HEK293 (cell line): ENCODE measurements at regions not wholly inside any gene's neighbourhood (a gene's known extent, or its start where the extent isn't known, plus 50 kb on each side); places are given as distances from the start of the nearest gene placed in this dataset.

ENCODE experiments used
- CTCF ChIP-seq: fragments of 450-650 bp; formaldehyde crosslinking; IDR thresholded peaks from 2 replicates; pipeline ENCODE4 v1.5.1; 2016; ENCODE audit warnings: missing biosample characterization, missing genetic modification characterization
- ELK4 ChIP-seq: IDR thresholded peaks from 2 replicates; pipeline ENCODE4 v1.6.1; 2011; ENCODE audit warnings: mild to moderate bottlenecking, low read depth, low read length, borderline replicate concordance
- TCF7L2 ChIP-seq: IDR thresholded peaks from 2 replicates; pipeline ENCODE4 v1.6.1; 2011; ENCODE audit warnings: low read depth, mild to moderate bottlenecking, inconsistent platforms, low read length, moderate library complexity, borderline replicate concordance
- ZNF324 ChIP-seq: fragments of 450-650 bp; formaldehyde crosslinking; IDR thresholded peaks from 2 replicates; pipeline ENCODE4 v1.5.1; 2016; ENCODE audit warnings: missing biosample characterization, missing genetic modification characterization
- ZNF596 ChIP-seq: fragments of 450-650 bp; IDR thresholded peaks from 2 replicates; pipeline ENCODE4 v1.5.0; 2018; ENCODE audit warnings: missing biosample characterization, mild to moderate bottlenecking, missing genetic modification characterization, moderate library complexity
- ZNF664 ChIP-seq: fragments of 450-650 bp; formaldehyde crosslinking; IDR thresholded peaks from 2 replicates; pipeline ENCODE4 v1.5.1; 2016; ENCODE audit warnings: missing biosample characterization, missing genetic modification characterization
- ZNF707 ChIP-seq: fragments of 450-650 bp; formaldehyde crosslinking; IDR thresholded peaks from 2 replicates; pipeline ENCODE4 v1.5.1; 2016; ENCODE audit warnings: missing biosample characterization, missing genetic modification characterization
- TF ChIP-seq, protein P1 (sequence below): fragments of 450-650 bp; formaldehyde crosslinking; IDR thresholded peaks from 2 replicates; pipeline ENCODE4 v1.5.1; 2017; ENCODE audit warnings: missing biosample characterization, mild to moderate bottlenecking, missing genetic modification characterization, moderate library complexity

DNA sequence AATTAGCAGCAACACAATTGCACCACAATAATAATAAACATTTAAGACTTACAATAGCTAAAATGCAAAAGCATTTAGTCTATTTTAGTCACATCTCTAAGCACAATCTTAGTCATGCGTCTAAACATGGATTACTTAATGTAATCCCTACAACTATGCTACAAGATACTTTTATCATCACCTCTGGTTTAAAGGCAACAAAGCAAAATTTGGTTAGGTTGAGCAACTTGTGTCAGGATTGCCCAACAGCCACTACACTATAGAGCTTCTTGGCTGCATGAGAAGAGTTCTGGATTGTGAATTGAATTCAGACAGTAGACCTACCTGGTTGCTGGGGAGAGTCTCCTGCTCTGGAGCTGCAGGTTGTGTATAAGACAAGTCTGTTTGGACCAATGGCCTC lies 146.5 kb upstream of the PUDP start:
- no peak for TF ChIP-seq ZNF707 (tag by site-specific recombination)
- TF ChIP-seq ELK4: no peak
- TF ChIP-seq CTCF (tag by site-specific recombination): no peak
- TF ChIP-seq, protein P1, sequence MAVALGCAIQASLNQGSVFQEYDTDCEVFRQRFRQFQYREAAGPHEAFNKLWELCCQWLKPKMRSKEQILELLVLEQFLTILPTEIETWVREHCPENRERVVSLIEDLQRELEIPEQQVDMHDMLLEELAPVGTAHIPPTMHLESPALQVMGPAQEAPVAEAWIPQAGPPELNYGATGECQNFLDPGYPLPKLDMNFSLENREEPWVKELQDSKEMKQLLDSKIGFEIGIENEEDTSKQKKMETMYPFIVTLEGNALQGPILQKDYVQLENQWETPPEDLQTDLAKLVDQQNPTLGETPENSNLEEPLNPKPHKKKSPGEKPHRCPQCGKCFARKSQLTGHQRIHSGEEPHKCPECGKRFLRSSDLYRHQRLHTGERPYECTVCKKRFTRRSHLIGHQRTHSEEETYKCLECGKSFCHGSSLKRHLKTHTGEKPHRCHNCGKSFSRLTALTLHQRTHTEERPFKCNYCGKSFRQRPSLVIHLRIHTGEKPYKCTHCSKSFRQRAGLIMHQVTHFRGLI (tag by site-specific recombination): no peak
- TF ChIP-seq ZNF596 (tag by site-specific recombination): no peak
- no peak for TF ChIP-seq TCF7L2
- TF ChIP-seq ZNF324: no peak
- TF ChIP-seq ZNF664 (tag by site-specific recombination): no peak
